Lung (tissue), 11 donors: ENCODE measurements at regions not wholly inside any gene's neighbourhood (a gene's known extent, or its start where the extent isn't known, plus 50 kb on each side); places are given as distances from the start of the nearest gene placed in this dataset.

Experiments used
- ATAC-seq: fragments of 200-7000 bp; cut with Tn5 transposase; one replicate; pipeline ENCODE4 v1.9.1; 2020; ENCODE audit warnings: moderate number of reproducible peaks; ENCODE audit not compliant: insufficient read depth, low FRiP score
- DNase-seq, 3 donors: peaks; one replicate each; pipeline ENCODE4 v3.0.0-alpha.2; 2013 to 2017
- H3K27ac ChIP-seq, 2 donors: one replicate each; pipeline ENCODE4 v1.5.1; 2013; ENCODE audit warnings: mild to moderate bottlenecking in 2 of 2, moderate library complexity in 2 of 2, control low read depth in 1 of 2, inconsistent platforms in 1 of 2, low read depth in 1 of 2, low read length in 1 of 2
- H3K27me3 ChIP-seq, 3 donors: one replicate each; pipeline ENCODE4 v1.5.1; 2013; ENCODE audit warnings: low read length in 2 of 3; ENCODE audit not compliant: control insufficient read depth in 3 of 3, insufficient read depth in 3 of 3
- H3K36me3 ChIP-seq, 4 donors: one replicate each; pipeline ENCODE4 v1.5.1; 2013; ENCODE audit warnings: low read length in 4 of 4, mild to moderate bottlenecking in 1 of 4, moderate library complexity in 1 of 4; ENCODE audit not compliant: control insufficient read depth in 4 of 4, insufficient read depth in 4 of 4
- H3K4me1 ChIP-seq, 5 donors: one replicate each; pipeline ENCODE4 v1.5.1; 2013; ENCODE audit warnings: low read length in 5 of 5, mild to moderate bottlenecking in 2 of 5, moderate library complexity in 1 of 5; ENCODE audit not compliant: control insufficient read depth in 5 of 5, insufficient read depth in 5 of 5
- H3K4me3 ChIP-seq: one replicate; pipeline ENCODE4 v1.5.1; 2013; ENCODE audit warnings: mild to moderate bottlenecking, control low read depth, moderate library complexity
- H3K9ac ChIP-seq, 2 donors: one replicate each; pipeline ENCODE4 v1.5.1; 2013; ENCODE audit warnings: low read length in 2 of 2, control low read depth in 1 of 2; ENCODE audit not compliant: insufficient read depth in 1 of 2
- H3K9me3 ChIP-seq, 4 donors: one replicate each; pipeline ENCODE4 v1.5.1; 2013; ENCODE audit warnings: low read length in 3 of 4, mild to moderate bottlenecking in 1 of 4, moderate library complexity in 1 of 4; ENCODE audit not compliant: control insufficient read depth in 4 of 4, insufficient read depth in 3 of 4
- CTCF ChIP-seq: IDR thresholded peaks from 2 replicates; pipeline ENCODE4 v1.5.1; 2012; ENCODE audit warnings: mild to moderate bottlenecking; ENCODE audit errors: control extremely low read depth, extremely low read depth
- WGBS, 2 donors: extraction: QIAGEN DNeasy Blood & Tissue Kit; methylation state at CpG; one replicate each; pipeline ENCODE4 v1.1.7; 2013; 5-methylcytosine and 5-hydroxymethylcytosine counted together
- donor health status: control.
- donor health status: control.
- donor health status: Bipolar disorder and iron deficiency.
- donor health status: healthy.
- donor health status: DM: yes; HTN: yes; CAD: no.

GRCh38 chr5:67308988-67309688 lies 112.5 kb upstream of the CD180 start:
- ATAC-seq (no peak), DNase-seq (no peak)
- TF ChIP-seq CTCF = no peak
- Histone ChIP-seq H3K9ac (no peak overlapping the region), H3K4me1 (peaks cover 0 to 32% (median 4%) of the 10 kb centered on the region in 5 donors), H3K36me3 (no peaks in the 10 kb centered on the region), H3K27ac (no peak overlapping the region), H3K4me3 (no peak overlapping the region), H3K27me3 (no peaks in the 10 kb centered on the region), H3K9me3 (no peaks in the 10 kb centered on the region)
- WGBS, 2 donors = 82 to 92% methylated on average over 3 of the region's 3 CpGs

GRCh38 chr5:67306965-67307607 lies 110.5 kb upstream of the CD180 start:
- H3K9me3 ChIP-seq = no peaks in the 10 kb centered on the region
- no peaks in the 10 kb centered on the region for H3K27me3 ChIP-seq
- no peak for TF ChIP-seq CTCF
- peaks cover 0 to 31% (median 7%) of the 10 kb centered on the region in 5 donors for H3K4me1 ChIP-seq
- H3K9ac ChIP-seq = no peak overlapping the region
- 81 to 87% methylated on average over 4 of the region's 4 CpGs for WGBS, 2 donors
- ATAC-seq (no peak), DNase-seq (peak in 2 of 3 donors; percentile 58 to 70)
- no peak overlapping the region for H3K4me3 ChIP-seq
- H3K27ac ChIP-seq = no peak overlapping the region
- no peaks in the 10 kb centered on the region for H3K36me3 ChIP-seq

DNA sequence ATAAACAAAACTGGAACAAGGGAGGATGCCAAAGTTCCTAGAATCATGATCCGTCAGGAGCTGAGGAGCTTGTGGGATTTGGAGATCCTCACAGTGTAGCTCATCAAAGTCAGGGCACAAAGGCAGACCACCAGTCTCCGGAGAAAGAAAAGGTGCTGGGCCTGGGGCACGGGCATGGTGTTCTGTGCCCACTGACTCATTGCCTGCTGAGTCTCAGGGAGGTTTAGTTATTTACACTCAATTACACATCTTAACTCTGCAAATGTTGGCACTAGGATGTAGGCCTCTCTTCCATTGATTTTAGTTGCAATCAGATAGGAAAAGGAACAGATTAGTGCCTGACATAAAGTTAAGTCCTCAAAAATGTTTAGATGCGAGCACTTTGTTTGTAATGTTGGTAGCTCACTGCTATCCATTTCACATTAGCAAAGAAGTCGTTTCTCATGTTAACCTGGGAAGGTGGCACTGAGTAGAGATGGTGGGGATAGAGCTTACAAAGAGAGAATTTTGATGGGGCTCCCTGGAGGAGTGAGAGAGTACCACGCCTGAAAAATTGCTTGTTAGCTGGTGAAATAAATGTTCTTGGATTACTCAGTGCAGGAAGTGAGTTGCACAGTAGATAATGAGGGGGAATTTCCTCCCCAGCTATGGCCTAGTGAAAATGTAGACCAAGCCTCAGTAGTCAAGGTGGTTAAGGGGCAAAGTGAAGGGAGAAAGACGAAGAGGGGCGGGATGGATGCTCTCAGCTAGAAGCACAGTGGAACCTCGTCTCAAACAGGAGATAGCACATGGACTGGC lies 109.5 kb upstream of the CD180 start:
- no peaks in the 10 kb centered on the region for H3K36me3 ChIP-seq
- DNase-seq (no peak), ATAC-seq (no peak)
- H3K9ac ChIP-seq = no peak overlapping the region
- TF ChIP-seq CTCF = no peak
- WGBS, 2 donors = 80 to 82% methylated on average over 9 of the region's 9 CpGs
- H3K27ac ChIP-seq = peak overlapping the region; percentile 10 to 43
- H3K9me3 ChIP-seq = no peaks in the 10 kb centered on the region
- no peak overlapping the region for H3K4me3 ChIP-seq
- H3K4me1 ChIP-seq = peaks cover 0 to 27% (median 7%) of the 10 kb centered on the region in 5 donors
- H3K27me3 ChIP-seq = no peaks in the 10 kb centered on the region
